Esophagus muscularis mucosa (tissue), 3 donors: ENCODE measurements at regions not wholly inside any gene's neighbourhood (a gene's known extent, or its start where the extent isn't known, plus 50 kb on each side); places are given as distances from the start of the nearest gene placed in this dataset.

Experiments used
- CTCF ChIP-seq, 3 experiments: fragments of 200-600 bp in 2 of 3; fragments of 450-650 bp in 1 of 3; sonication (generic) in 2 of 3; IDR thresholded peaks; one replicate each; pipeline ENCODE4 v1.5.1; 2017 to 2019; ENCODE audit warnings: antibody characterized with exemption in 3 of 3, mild to moderate bottlenecking in 2 of 3, moderate library complexity in 1 of 3
- POLR2A ChIP-seq: fragments of 450-650 bp; IDR thresholded peaks from one replicate; pipeline ENCODE4 v1.6.1; 2017; ENCODE audit warnings: antibody characterized with exemption, moderate library complexity, mild to moderate bottlenecking, low read depth
- POLR2AphosphoS5 ChIP-seq, 2 donors: sonication (generic); formaldehyde crosslinking; IDR thresholded peaks; one replicate each; pipeline ENCODE4 v1.6.1; 2017; ENCODE audit warnings: antibody characterized with exemption in 2 of 2

GRCh38 chr21:39060485-39061083 is 122.7 kb downstream of the PSMG1 start:
- TF ChIP-seq CTCF (IDR thresholded peaks at IDR 0.05) (no peak), POLR2A (no peak), POLR2AphosphoS5 (IDR thresholded peaks at IDR 0.05) (no peak)
